HFF-Myc (cell line): ENCODE measurements at regions not wholly inside any gene's neighbourhood (a gene's known extent, or its start where the extent isn't known, plus 50 kb on each side); places are given as distances from the start of the nearest gene placed in this dataset.

Experiments
- DNase-seq: peaks from one replicate; pipeline ENCODE4 v3.0.0-alpha.2; 2011; ENCODE audit warnings: low read depth; ENCODE audit errors: extremely low read depth
- H3K4me3 ChIP-seq: replicated peaks from 2 replicates; pipeline ENCODE4 v1.5.1; 2011; ENCODE audit warnings: low read depth, mild to moderate bottlenecking, control low read depth, low read length
- TF ChIP-seq, protein P1 (sequence below): IDR thresholded peaks from 2 replicates; pipeline ENCODE4 v1.5.1; 2012; ENCODE audit warnings: mild to moderate bottlenecking, low read depth, low read length, control low read depth; ENCODE audit errors: missing control alignments

DNA sequence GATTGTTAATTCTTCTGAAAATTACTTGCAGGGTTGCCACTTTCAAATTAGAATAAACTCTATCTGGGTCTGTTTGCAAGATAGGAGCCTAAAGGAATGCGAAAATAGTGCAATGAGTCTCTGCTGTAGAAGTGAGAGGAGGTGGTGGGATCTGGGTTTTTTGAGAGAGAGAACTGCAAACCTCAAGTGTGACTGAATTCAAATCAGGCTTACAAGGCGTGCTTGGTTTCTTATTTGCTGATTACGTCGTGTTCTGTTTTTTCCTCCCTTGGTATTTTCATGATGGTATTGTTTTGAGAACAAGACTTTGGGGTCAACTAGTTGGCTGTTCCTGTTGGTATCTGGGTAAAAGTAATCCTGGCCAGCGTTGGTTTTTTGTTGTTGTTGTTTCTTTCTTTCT lies 490.9 kb upstream of the CFAP20DC start:
- no peak for DNase-seq
- H3K4me3 ChIP-seq: no peak overlapping the region
- TF ChIP-seq, protein P1, sequence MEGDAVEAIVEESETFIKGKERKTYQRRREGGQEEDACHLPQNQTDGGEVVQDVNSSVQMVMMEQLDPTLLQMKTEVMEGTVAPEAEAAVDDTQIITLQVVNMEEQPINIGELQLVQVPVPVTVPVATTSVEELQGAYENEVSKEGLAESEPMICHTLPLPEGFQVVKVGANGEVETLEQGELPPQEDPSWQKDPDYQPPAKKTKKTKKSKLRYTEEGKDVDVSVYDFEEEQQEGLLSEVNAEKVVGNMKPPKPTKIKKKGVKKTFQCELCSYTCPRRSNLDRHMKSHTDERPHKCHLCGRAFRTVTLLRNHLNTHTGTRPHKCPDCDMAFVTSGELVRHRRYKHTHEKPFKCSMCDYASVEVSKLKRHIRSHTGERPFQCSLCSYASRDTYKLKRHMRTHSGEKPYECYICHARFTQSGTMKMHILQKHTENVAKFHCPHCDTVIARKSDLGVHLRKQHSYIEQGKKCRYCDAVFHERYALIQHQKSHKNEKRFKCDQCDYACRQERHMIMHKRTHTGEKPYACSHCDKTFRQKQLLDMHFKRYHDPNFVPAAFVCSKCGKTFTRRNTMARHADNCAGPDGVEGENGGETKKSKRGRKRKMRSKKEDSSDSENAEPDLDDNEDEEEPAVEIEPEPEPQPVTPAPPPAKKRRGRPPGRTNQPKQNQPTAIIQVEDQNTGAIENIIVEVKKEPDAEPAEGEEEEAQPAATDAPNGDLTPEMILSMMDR: no peak

DNA sequence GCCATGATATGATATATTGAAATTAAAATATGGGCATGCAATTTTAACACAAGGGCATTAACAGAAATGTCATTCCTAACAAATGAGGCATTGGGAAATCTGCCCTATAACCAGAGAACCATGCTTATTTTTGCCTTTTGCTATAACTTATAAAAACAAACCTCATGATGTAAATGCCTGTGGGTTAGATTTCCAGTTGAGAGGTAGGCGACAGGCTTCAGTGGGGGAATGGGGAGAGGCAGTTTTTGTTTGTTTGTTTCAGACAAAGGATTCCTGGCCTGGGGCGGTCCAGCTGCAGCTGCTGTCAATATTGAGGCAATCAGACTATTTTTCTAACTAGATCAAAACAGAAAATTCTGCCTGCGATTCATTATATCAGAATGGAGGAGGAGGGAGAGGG lies 490.4 kb upstream of the CFAP20DC start:
- no peak overlapping the region for H3K4me3 ChIP-seq
- DNase-seq: no peak
- TF ChIP-seq, protein P1: no peak

DNA sequence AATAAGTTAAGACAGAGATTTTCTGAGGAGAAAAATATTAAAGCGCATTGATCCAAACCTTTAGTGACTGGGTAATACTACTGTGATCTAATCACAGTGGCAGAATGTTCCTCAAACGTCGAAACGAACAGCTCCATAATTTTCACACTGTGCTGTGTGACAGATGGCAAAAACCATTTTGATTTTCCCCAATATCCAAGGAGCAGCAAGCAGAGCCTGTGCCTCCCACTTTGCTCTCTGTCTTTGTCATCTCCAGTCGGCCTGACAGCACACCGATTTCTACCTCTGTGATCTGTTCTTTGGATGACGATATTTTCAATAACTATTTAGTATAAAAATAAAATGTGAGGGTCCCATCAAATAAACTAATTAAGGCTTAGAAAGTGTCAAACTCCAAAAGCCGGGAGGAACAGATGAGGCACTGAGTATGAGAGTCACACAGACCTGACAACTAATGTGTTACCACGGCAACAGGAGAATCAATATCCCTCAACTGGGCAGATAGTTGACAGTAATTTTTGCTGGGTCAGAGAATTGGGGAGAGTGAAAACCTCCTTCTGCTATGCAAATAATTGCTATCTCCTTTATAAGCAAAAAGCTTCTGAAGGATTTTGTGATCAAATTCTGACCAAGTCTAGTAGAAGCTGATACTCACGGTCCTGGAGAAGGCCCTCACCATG lies 489.1 kb upstream of the CFAP20DC start:
- TF ChIP-seq, protein P1: no peak
- DNase-seq: no peak
- H3K4me3 ChIP-seq: no peak overlapping the region

DNA sequence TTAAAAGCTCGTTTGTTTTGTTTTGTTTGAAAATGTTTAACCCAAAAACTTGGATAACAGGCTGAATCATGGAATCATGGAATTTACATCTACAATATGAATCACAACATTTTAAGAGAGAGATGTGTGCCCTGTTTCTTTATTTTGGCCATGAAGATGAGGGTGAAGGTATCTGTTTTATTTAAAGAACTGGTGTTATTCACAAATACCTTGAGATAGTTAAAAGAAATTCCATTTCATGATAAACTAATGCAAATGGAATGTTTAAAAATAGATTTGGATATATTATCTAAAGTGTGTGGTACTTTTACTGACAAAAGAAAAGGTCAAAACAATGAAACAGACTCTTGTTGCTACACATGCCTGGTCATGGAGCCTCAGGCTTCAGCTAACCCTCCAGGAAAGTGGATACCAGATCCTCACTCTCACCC lies 486.0 kb upstream of the CFAP20DC start:
- TF ChIP-seq, protein P1: no peak
- peak; percentile 12 for DNase-seq
- H3K4me3 ChIP-seq: no peak overlapping the region

DNA sequence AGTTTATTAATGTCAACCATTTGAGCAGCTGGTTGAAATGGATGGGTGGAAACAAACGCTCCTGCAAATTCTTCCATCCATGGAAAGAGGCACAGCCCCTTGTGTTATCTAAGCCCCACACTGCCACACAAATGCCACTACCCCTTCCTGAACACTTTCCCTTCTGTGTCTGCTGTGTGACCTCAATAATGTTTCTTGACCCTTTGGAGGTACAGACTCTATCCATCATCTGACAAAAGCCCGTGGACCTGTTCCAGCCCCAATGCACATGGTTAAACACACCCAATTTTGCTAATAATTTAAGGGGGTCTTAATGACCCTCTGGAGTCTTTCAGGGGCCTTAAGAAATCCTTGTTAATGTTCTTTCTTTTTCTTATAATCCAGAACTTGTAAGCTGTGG lies 482.2 kb upstream of the CFAP20DC start:
- TF ChIP-seq, protein P1: no peak
- H3K4me3 ChIP-seq: no peak overlapping the region
- DNase-seq: no peak

DNA sequence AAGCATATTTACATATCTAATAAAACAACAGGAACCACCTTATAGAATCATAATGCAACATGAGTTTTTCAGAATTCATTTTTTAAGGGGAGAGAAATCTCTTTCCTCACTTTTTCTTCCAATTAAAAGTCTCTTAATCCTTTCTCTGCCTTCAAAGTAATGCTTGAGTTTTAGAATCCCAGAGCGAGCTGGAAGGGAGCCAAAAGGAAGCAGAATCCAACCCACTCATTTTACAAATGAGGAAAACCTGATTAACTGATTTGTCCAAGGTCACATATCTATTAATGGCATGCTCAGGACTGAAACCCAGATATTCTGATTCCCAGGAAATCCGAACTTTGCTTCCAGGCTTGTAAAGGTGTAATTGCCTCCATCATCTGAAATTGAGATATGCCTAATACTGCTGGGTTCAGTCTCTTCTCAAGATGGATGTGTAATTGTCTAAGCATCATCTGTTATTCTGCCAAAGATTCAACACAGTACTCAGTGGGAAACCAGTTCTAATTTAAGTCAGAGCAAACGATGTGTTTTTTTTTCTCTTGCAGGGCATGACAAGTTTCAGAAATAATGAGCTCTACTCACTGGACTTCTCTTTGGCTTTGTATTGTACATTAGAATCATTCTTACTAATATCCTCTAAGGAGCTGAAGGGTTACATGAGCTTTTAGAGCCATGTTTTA lies 481.4 kb upstream of the CFAP20DC start:
- no peak for DNase-seq
- H3K4me3 ChIP-seq: no peak overlapping the region
- TF ChIP-seq, protein P1: no peak
